ENCODE measurements at regions not wholly inside any gene's neighbourhood (a gene's known extent, or its start where the extent isn't known, plus 50 kb on each side); places are given as distances from the start of the nearest gene placed in this dataset.

GRCh38 chr9:88805217-88805943, 185.9 kb upstream of the S1PR3 start:
- TF ChIP-seq, protein P1, sequence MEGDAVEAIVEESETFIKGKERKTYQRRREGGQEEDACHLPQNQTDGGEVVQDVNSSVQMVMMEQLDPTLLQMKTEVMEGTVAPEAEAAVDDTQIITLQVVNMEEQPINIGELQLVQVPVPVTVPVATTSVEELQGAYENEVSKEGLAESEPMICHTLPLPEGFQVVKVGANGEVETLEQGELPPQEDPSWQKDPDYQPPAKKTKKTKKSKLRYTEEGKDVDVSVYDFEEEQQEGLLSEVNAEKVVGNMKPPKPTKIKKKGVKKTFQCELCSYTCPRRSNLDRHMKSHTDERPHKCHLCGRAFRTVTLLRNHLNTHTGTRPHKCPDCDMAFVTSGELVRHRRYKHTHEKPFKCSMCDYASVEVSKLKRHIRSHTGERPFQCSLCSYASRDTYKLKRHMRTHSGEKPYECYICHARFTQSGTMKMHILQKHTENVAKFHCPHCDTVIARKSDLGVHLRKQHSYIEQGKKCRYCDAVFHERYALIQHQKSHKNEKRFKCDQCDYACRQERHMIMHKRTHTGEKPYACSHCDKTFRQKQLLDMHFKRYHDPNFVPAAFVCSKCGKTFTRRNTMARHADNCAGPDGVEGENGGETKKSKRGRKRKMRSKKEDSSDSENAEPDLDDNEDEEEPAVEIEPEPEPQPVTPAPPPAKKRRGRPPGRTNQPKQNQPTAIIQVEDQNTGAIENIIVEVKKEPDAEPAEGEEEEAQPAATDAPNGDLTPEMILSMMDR (conservative IDR thresholded peaks at IDR 0.05; ENCODE audit: low read length), result no peak
- no peak for TF ChIP-seq EZH2phosphoT487 (IDR thresholded peaks at IDR 0.05; ENCODE audit: borderline replicate concordance, low read depth, low read length)

All from OCI-LY7 (cell line).